AG09319 (cell line): ENCODE measurements at regions not wholly inside any gene's neighbourhood (a gene's known extent, or its start where the extent isn't known, plus 50 kb on each side); places are given as distances from the start of the nearest gene placed in this dataset.

Experiments
- DNase-seq: peaks from one replicate; pipeline ENCODE4 v3.0.0-alpha.2; 2010; ENCODE audit warnings: low read depth; ENCODE audit errors: extremely low read depth
- TF ChIP-seq, protein P1 (sequence below): IDR thresholded peaks from 2 replicates; pipeline ENCODE4 v1.5.1; 2011; ENCODE audit warnings: low read depth, mild to moderate bottlenecking, inconsistent platforms, low read length, moderate library complexity

DNA sequence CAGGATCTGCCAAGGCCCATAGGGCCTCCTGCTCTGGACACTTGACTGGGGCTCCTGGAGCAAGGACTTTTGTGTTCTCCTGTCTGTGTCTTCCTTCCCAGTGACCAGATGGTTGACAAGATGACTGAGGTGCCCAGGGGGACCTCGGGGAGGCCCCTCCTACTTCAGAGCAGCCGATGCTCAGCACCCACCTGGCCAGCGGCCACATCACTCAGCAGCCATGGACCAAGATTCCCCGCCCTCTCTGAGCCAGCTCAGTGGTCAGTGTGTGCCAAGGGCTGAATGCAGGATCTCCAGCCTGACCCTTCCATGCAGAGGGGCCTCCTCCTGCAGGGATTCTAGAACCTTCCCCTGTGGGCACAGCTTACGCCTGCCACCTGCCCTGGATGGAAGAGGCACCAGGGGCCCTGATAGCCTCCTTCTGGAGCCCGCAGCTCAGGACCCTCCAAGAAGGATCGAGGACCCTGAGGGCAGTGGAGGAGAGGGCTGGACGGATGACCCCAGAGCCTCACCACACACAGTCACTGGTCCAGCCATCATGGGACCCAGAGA lies 87.4 kb upstream of the GPC1 start:
- DNase-seq, result no peak
- TF ChIP-seq, protein P1, sequence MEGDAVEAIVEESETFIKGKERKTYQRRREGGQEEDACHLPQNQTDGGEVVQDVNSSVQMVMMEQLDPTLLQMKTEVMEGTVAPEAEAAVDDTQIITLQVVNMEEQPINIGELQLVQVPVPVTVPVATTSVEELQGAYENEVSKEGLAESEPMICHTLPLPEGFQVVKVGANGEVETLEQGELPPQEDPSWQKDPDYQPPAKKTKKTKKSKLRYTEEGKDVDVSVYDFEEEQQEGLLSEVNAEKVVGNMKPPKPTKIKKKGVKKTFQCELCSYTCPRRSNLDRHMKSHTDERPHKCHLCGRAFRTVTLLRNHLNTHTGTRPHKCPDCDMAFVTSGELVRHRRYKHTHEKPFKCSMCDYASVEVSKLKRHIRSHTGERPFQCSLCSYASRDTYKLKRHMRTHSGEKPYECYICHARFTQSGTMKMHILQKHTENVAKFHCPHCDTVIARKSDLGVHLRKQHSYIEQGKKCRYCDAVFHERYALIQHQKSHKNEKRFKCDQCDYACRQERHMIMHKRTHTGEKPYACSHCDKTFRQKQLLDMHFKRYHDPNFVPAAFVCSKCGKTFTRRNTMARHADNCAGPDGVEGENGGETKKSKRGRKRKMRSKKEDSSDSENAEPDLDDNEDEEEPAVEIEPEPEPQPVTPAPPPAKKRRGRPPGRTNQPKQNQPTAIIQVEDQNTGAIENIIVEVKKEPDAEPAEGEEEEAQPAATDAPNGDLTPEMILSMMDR, result no peak

DNA sequence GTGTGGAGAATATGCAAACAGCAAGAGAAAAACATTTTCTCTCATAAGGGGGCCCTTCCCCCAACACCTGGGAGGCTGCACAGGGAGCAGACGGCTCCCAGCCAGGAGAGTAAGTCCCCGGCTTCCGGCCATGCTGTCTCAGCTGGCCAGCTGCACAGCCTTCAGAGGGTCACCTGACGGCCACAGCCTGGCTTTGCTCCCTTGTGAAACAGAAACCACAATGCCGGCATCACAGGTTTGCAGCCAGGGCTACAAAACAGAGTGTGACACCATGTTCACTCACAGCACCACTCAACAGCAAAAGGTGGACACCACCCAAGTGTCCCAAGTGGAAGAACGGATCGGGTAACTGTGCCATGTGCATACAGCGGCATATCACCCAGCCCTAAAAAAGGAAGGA lies 86.9 kb upstream of the GPC1 start:
- DNase-seq, result no peak
- TF ChIP-seq, protein P1, result no peak

DNA sequence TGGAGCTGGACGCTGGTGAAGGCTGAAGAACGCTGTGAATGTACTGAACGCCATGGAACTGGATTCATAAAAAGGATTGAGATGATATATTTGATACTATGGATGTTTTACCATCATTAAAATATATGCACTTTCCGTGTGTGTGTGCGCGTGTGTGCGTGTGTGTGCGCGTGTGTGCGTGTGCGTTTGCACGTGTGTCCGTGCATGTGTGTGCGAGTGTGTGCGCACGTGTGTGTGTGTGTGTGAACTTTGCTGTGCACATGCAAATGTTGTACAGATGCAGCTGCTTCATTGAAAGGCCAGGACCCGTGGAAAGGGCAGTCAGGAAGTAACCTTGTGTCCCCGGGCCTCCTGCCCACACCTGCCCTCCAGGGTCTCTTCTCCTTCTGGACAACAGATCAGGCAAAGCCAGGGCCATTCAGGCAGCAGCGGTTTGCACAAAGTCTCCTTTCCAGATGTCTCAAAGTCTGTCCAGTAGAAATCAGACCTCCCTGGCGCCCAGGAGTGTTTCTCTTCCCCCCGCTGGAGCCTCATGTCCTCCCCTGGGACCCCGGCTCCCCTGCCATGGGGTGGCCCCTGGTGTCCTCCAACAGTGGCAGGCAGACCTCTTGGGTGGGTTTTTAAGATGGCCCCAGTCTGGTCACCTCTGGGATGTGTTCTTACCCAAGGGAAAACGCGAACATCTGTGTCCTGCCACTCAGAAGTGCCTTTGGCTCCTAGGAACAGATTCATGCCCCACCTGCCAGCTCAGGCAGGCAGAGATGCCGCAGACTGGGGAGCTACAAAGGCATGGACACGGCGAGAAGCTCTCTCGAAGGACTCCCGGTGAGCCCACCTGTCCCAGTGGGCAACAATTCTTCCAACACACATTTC lies 86.1 kb upstream of the GPC1 start:
- TF ChIP-seq, protein P1, result no peak
- DNase-seq, result no peak

DNA sequence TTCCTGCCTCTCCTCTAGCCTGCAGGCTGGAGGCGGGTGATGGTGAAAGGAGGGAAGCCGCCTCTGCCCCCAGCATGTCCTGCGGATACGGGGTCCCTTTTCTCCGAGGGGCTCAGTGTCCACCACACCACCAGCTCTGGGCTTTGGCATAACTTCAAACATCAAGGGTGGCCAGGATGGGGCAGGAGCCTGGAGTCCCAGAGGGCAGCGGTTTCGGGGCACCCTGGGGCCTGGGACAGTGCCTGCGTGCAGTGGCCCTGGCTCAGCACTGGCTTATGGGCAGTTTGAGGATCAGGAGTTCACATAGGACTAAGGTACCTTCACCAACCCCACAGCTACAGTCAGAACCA lies 85.5 kb upstream of the GPC1 start:
- TF ChIP-seq, protein P1, result no peak
- no peak for DNase-seq

DNA sequence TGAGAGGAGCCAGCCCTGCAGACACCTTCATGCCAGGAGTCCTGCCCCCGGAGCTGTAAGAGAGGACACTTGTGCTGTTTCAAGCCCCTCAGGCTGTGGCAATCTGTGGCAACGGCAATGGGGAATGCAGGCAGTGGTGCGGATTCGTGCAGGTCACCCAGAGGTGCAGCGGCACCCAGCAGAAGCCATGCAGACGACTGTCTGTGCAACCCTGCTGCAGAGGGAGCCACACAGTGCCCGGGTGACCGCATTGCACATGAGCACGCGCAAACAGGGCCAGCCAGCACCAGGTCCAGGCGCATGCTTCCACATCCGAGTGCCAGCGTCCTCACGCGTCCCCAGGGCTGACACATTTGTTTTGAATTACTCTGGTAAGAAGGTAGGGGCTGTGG lies 84.8 kb upstream of the GPC1 start:
- no peak for DNase-seq
- TF ChIP-seq, protein P1, result no peak

DNA sequence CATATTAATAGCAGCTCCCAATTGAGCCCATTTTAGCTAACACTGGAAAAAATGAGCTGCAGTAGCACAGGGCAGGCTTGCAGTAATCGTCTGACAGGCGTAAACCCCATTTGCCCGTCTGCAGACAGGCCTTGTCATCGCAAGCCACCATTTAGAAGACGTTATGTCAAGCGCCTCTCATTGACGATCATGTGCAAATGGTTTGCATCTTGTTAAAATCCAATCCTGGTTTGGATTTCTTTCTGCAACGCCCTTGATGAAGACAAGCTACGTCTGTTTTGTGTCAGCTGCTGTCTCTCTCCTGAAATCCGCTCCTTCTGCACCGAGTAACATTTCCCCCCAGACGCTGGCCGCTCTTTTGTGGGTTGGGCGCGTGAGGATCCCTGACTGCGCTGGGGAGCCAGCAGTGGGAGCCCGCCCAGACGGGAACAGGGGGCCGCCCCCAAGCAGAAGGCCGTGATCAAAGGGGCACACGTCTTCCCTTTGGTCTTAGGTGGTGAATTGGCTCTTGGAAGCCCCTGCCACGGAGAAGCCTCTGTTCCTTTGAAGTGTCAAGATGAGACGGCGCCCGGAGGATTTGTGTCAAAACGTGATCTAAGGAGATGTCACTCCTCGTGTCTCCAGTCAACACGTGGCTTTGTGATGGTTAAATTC lies 84.2 kb upstream of the GPC1 start:
- TF ChIP-seq, protein P1, result no peak
- DNase-seq, result no peak

DNA sequence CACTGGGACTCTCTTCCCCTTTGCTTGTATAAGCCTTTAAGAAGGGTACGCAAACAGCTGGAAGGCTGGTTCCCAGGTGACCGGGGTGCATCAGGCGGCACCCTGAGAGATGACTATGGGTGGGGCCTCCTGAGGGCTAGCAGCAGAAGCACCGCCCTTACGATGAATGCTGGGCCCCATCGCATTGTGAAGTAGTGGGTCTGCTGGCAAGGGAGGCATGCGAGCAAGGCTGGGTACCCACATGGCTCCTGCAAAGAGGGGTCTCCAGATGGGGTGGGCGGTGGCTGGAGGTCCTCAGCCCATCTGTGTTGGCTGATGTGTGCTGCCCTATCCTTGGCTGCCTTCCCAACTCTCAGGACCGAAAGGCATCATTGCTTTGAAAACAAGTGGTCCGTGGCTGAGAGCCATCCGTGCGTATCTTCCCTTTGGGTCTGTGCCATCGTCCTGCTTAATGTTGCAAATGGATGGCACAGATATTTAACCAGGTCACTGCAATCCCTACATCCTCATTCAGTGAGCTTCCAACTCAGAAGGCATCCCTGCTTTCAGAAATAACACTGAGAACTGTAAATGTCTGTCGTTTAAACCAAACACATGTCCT lies 83.5 kb upstream of the GPC1 start:
- no peak for DNase-seq
- TF ChIP-seq, protein P1, result no peak
